SK-N-SH (cell line): ENCODE measurements at regions not wholly inside any gene's neighbourhood (a gene's known extent, or its start where the extent isn't known, plus 50 kb on each side); places are given as distances from the start of the nearest gene placed in this dataset.

Source experiments
- CTCF ChIA-PET: fragments of 300-600, 350-600 bp; formaldehyde crosslinking; extraction: SDS; loops from one replicate; lab custom pipeline; 2021; lab: Yijun Ruan, JAX
- POLR2A ChIA-PET: fragments of 350-600 bp; sonication (Branson Sonifier 250); formaldehyde crosslinking; extraction: SDS; loops from one replicate; lab custom pipeline; 2020; ENCODE audit warnings: antibody characterized with exemption, inconsistent platforms; lab: Yijun Ruan, JAX
- DNase-seq: peaks from one replicate; pipeline ENCODE4 v3.0.0; 2012
- H2AFZ ChIP-seq: fragments of 200-600 bp; sonication (generic); 2 replicates; pipeline ENCODE4 v1.8.1; 2016; ENCODE audit warnings: antibody characterized with exemption, mild to moderate bottlenecking, low read depth
- H3F3A ChIP-seq: fragments of 200-600 bp; sonication (generic); replicated peaks from 2 replicates; pipeline ENCODE3; 2016; ENCODE audit warnings: antibody characterized with exemption, mild to moderate bottlenecking; ENCODE audit not compliant: insufficient read depth
- H3K27ac ChIP-seq, 2 experiments: fragments of 200-500 bp in 1 of 2; fragments of 200-600 bp in 1 of 2; sonication (Bioruptor generic) in 1 of 2; sonication (generic), shearing (Covaris generic) in 1 of 2; 2 replicates each; pipeline versions ENCODE4 v1.5.1 to v1.6.1; 2014 to 2016; ENCODE audit warnings: low read depth in 2 of 2, inconsistent platforms in 1 of 2, low read length in 1 of 2, mild to moderate bottlenecking in 1 of 2, mixed read lengths in 1 of 2
- H3K27me3 ChIP-seq: fragments of 200-600 bp; sonication (generic), shearing (Covaris generic); 2 replicates; pipeline ENCODE4 v1.6.1; 2016; ENCODE audit warnings: mixed run types; ENCODE audit not compliant: insufficient read depth
- H3K36me3 ChIP-seq, 2 experiments: fragments of 200-500 bp in 1 of 2; fragments of 200-600 bp in 1 of 2; sonication (Bioruptor generic) in 1 of 2; sonication (generic) in 1 of 2; replicated peaks in 1 of 2; 2 replicates each; pipeline versions ENCODE3 to v1.5.1; 2014 to 2016; ENCODE audit warnings: low read length in 1 of 2, mild to moderate bottlenecking in 1 of 2; ENCODE audit not compliant: insufficient read depth in 2 of 2, control insufficient read depth in 1 of 2
- H3K4me1 ChIP-seq, 2 experiments: fragments of 200-500 bp in 1 of 2; fragments of 200-600 bp in 1 of 2; sonication (Bioruptor generic) in 1 of 2; sonication (generic), shearing (Covaris generic) in 1 of 2; 2 replicates each; pipeline versions ENCODE4 v1.5.1 to v1.6.1; 2014 to 2016; ENCODE audit warnings: low read depth in 1 of 2, low read length in 1 of 2, mixed run types in 1 of 2; ENCODE audit not compliant: insufficient read depth in 2 of 2, control insufficient read depth in 1 of 2
- H3K4me2 ChIP-seq: fragments of 200-600 bp; sonication (generic), shearing (Covaris generic); 2 replicates; pipeline ENCODE4 v1.6.1; 2017; ENCODE audit warnings: mixed run types
- H3K4me3 ChIP-seq, 2 experiments: fragments of 200-500 bp in 1 of 2; fragments of 200-600 bp in 1 of 2; sonication (Bioruptor generic) in 1 of 2; sonication (generic), shearing (Covaris generic) in 1 of 2; 2 replicates each; pipeline versions ENCODE4 v1.5.1 to v1.8.1; 2014 to 2016; ENCODE audit warnings: low read depth in 2 of 2, inconsistent platforms in 1 of 2, low read length in 1 of 2, mild to moderate bottlenecking in 1 of 2, mixed read lengths in 1 of 2, moderate library complexity in 1 of 2
- H3K79me2 ChIP-seq: fragments of 200-600 bp; sonication (generic); 2 replicates; pipeline ENCODE4 v1.8.1; 2017; ENCODE audit warnings: mild to moderate bottlenecking; ENCODE audit not compliant: insufficient read depth
- H3K9ac ChIP-seq: fragments of 200-600 bp; sonication (generic); 2 replicates; pipeline ENCODE4 v1.6.1; 2017; ENCODE audit warnings: mixed run types
- H3K9me2 ChIP-seq: fragments of 200-600 bp; sonication (generic); 2 replicates; pipeline ENCODE4 v1.6.1; 2017; ENCODE audit warnings: mixed run types
- H3K9me3 ChIP-seq: fragments of 200-600 bp; sonication (generic); 2 replicates; pipeline ENCODE4 v1.6.1; 2017; ENCODE audit warnings: mixed run types, mild to moderate bottlenecking, moderate library complexity
- H4K20me1 ChIP-seq: fragments of 200-600 bp; sonication (generic); 2 replicates; pipeline ENCODE4 v1.6.1; 2017; ENCODE audit warnings: mild to moderate bottlenecking, mixed run types; ENCODE audit not compliant: insufficient read depth
- CHD2 ChIP-seq: fragments of 150-350 bp; IDR thresholded peaks from 2 replicates; pipeline ENCODE4 v1.6.1; 2018; ENCODE audit warnings: low read length; ENCODE audit not compliant: partially characterized antibody
- ELF1 ChIP-seq: IDR thresholded peaks from 2 replicates; pipeline ENCODE4 v1.4.0; 2012
- EP300 ChIP-seq, 2 experiments: IDR thresholded peaks; 2 replicates each; pipeline versions ENCODE4 v1.4.0 to v1.6.1; 2012; ENCODE audit warnings: borderline replicate concordance in 1 of 2, low read depth in 1 of 2, low read length in 1 of 2
- JUND ChIP-seq: IDR thresholded peaks from 2 replicates; pipeline ENCODE4 v1.4.0; 2012
- MAX ChIP-seq: IDR thresholded peaks from 2 replicates; pipeline ENCODE4 v1.4.0; 2012; ENCODE audit warnings: low read depth
- MXI1 ChIP-seq: IDR thresholded peaks from 2 replicates; pipeline ENCODE4 v1.6.1; 2012; ENCODE audit warnings: mild to moderate bottlenecking, low read depth, low read length, improper control_type of control experiment
- NFIC ChIP-seq: IDR thresholded peaks from 2 replicates; pipeline ENCODE4 v1.4.0; 2012; ENCODE audit warnings: borderline replicate concordance
- PBX3 ChIP-seq: IDR thresholded peaks from 2 replicates; pipeline ENCODE4; 2012
- REST ChIP-seq: IDR thresholded peaks from 2 replicates; pipeline ENCODE4 v1.6.1; 2012; ENCODE audit warnings: mild to moderate bottlenecking, low read depth, low read length, moderate library complexity
- RFX5 ChIP-seq: IDR thresholded peaks from 2 replicates; pipeline ENCODE4 v1.6.1; 2012; ENCODE audit warnings: mild to moderate bottlenecking, improper control_type of control experiment, low read length
- RXRA ChIP-seq: IDR thresholded peaks from 2 replicates; pipeline ENCODE4 v1.4.0; 2012; ENCODE audit warnings: low read depth, mild to moderate bottlenecking, borderline replicate concordance
- SIN3A ChIP-seq: IDR thresholded peaks from 2 replicates; pipeline ENCODE4 v1.6.1; 2012; ENCODE audit warnings: low read depth, mild to moderate bottlenecking, low read length, moderate library complexity, borderline replicate concordance
- TAF1 ChIP-seq: IDR thresholded peaks from 2 replicates; pipeline ENCODE4 v1.6.1; 2012; ENCODE audit warnings: low read depth, mild to moderate bottlenecking, low read length, moderate library complexity, borderline replicate concordance
- TCF12 ChIP-seq: IDR thresholded peaks from 2 replicates; pipeline ENCODE4 v1.4.0; 2012
- USF1 ChIP-seq: IDR thresholded peaks from 2 replicates; pipeline ENCODE4 v1.4.0; 2012; ENCODE audit warnings: low read depth, borderline replicate concordance
- YY1 ChIP-seq: IDR thresholded peaks from 2 replicates; pipeline ENCODE4 v1.4.0; 2012; ENCODE audit warnings: low read depth, mild to moderate bottlenecking
- ZBTB33 ChIP-seq: IDR thresholded peaks from 2 replicates; pipeline ENCODE4 v1.4.0; 2012; ENCODE audit warnings: low read depth, borderline replicate concordance
- WGBS: methylation state at CpG from one replicate; pipeline ENCODE4 v1.1.6; 2017; ENCODE audit warnings: low lambda C conversion rate; 5-methylcytosine and 5-hydroxymethylcytosine counted together

- Histone ChIP-seq H3K4me1 (no peaks in the 10 kb centered on the region), H3K9ac (no peak overlapping the region), H3F3A (no peaks in the 10 kb centered on the region), H3K79me2 (no peaks in the 10 kb centered on the region), H3K27ac (no peak overlapping the region), H3K36me3 (no peaks in the 10 kb centered on the region), H2AFZ (no peak overlapping the region), H3K9me2 (no peaks in the 10 kb centered on the region), H3K27me3 (peaks cover under 1% of the 10 kb centered on the region; the same call in 1 of the 2 replicates), H3K4me3 (no peak overlapping the region), H3K4me2 (no peak overlapping the region), H4K20me1 (no peaks in the 10 kb centered on the region), H3K9me3 (no peaks in the 10 kb centered on the region)
- ChIA-PET POLR2A (no interaction called here), CTCF (no interaction called here)
- WGBS: 30% methylated on average over 1 of the region's 3 CpGs
- DNase-seq: no peak
- TF ChIP-seq YY1 (no peak), SIN3A (no peak), MXI1 (no peak), PBX3 (no peak), REST (no peak), EP300 (IDR thresholded peaks at IDR 0.05; ENCODE audit: borderline replicate concordance in 1 of 2, low read depth in 1 of 2, low read length in 1 of 2) (no peak), JUND (no peak), CHD2 (no peak), USF1 (no peak)
Observed at GRCh38 chr18:22737054-22737453, 196.1 kb upstream of the RBBP8 start.

GRCh38 chr18:22739061-22739642, 194.0 kb upstream of the RBBP8 start:
- Histone ChIP-seq H4K20me1 (no peaks in the 10 kb centered on the region), H3K27me3 (no peaks in the 10 kb centered on the region; the same call in 1 of the 2 replicates), H3K9ac (no peak overlapping the region), H3K27ac (no peak overlapping the region), H3K4me3 (no peak overlapping the region)
- ChIA-PET POLR2A (no interaction called here), CTCF (no interaction called here)
- TF ChIP-seq ZBTB33 (no peak), EP300 (IDR thresholded peaks at IDR 0.05; ENCODE audit: borderline replicate concordance in 1 of 2, low read depth in 1 of 2, low read length in 1 of 2) (no peak), TCF12 (no peak), MAX (no peak), RXRA (no peak), TAF1 (no peak), ELF1 (no peak), REST (no peak), NFIC (no peak), RFX5 (no peak)
- TF ChIP-seq, all 33 proteins: peak for 0
- no peaks in the 10 kb centered on the region for H3K9me2 ChIP-seq
- DNase-seq: no peak
- H3K36me3 ChIP-seq: no peaks in the 10 kb centered on the region
- no peaks in the 10 kb centered on the region for H3K9me3 ChIP-seq
- H3K79me2 ChIP-seq: no peaks in the 10 kb centered on the region
- H2AFZ ChIP-seq: no peak overlapping the region
- no peaks in the 10 kb centered on the region for H3K4me1 ChIP-seq
- 23% methylated on average over 2 of the region's 2 CpGs for WGBS
- no peak overlapping the region for H3K4me2 ChIP-seq
- no peaks in the 10 kb centered on the region for H3F3A ChIP-seq
